ENCODE measurements at regions not wholly inside any gene's neighbourhood (a gene's known extent, or its start where the extent isn't known, plus 50 kb on each side); places are given as distances from the start of the nearest gene placed in this dataset.

DNA sequence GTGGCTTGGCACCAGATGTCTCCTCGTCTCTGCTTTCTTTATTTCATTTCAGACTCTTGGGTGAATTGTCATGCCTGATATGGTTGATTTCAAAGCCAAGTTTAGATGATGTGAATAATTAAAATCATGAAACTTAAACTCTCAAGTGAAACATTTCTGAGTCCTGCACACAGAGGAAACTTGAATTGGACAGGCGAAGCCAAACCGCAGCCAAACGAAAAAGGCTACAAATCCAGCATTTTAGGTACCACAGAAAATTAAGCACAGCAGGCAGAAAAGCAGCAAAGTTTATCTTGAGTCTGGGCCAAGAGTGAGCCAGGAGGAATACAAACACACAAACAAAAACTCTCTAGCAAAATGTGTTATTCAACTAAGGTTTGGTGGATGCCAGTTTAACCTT lies 659.8 kb upstream of the KLF4 start:
- TF ChIP-seq KLF9 (tag by site-specific recombination; IDR thresholded peaks at IDR 0.05; ENCODE audit: low read depth): no peak
- TF ChIP-seq, protein P1, sequence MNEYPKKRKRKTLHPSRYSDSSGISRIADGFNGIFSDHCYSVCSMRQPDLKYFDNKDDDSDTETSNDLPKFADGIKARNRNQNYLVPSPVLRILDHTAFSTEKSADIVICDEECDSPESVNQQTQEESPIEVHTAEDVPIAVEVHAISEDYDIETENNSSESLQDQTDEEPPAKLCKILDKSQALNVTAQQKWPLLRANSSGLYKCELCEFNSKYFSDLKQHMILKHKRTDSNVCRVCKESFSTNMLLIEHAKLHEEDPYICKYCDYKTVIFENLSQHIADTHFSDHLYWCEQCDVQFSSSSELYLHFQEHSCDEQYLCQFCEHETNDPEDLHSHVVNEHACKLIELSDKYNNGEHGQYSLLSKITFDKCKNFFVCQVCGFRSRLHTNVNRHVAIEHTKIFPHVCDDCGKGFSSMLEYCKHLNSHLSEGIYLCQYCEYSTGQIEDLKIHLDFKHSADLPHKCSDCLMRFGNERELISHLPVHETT (tag by site-specific recombination; IDR thresholded peaks at IDR 0.05): no peak
- no peak for TF ChIP-seq ZNF561 (tag by site-specific recombination; IDR thresholded peaks at IDR 0.05; ENCODE audit: borderline replicate concordance)
- TF ChIP-seq, protein P2, sequence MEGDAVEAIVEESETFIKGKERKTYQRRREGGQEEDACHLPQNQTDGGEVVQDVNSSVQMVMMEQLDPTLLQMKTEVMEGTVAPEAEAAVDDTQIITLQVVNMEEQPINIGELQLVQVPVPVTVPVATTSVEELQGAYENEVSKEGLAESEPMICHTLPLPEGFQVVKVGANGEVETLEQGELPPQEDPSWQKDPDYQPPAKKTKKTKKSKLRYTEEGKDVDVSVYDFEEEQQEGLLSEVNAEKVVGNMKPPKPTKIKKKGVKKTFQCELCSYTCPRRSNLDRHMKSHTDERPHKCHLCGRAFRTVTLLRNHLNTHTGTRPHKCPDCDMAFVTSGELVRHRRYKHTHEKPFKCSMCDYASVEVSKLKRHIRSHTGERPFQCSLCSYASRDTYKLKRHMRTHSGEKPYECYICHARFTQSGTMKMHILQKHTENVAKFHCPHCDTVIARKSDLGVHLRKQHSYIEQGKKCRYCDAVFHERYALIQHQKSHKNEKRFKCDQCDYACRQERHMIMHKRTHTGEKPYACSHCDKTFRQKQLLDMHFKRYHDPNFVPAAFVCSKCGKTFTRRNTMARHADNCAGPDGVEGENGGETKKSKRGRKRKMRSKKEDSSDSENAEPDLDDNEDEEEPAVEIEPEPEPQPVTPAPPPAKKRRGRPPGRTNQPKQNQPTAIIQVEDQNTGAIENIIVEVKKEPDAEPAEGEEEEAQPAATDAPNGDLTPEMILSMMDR (tag by site-specific recombination; IDR thresholded peaks at IDR 0.05): no peak
- no peak for TF ChIP-seq BCL11A (tag by site-specific recombination; IDR thresholded peaks at IDR 0.05; ENCODE audit: low read depth)
- TF ChIP-seq KLF10 (tag by site-specific recombination; IDR thresholded peaks at IDR 0.05): no peak
- TF ChIP-seq ZBTB48 (tag by site-specific recombination; IDR thresholded peaks at IDR 0.05): no peak
- no peak for TF ChIP-seq HOXA7 (CRISPR knock-in tag; IDR thresholded peaks at IDR 0.05; ENCODE audit: borderline replicate concordance)
- no peak for TF ChIP-seq ZNF670 (tag by site-specific recombination; IDR thresholded peaks at IDR 0.05; ENCODE audit: low read depth)
- TF ChIP-seq, protein P3, sequence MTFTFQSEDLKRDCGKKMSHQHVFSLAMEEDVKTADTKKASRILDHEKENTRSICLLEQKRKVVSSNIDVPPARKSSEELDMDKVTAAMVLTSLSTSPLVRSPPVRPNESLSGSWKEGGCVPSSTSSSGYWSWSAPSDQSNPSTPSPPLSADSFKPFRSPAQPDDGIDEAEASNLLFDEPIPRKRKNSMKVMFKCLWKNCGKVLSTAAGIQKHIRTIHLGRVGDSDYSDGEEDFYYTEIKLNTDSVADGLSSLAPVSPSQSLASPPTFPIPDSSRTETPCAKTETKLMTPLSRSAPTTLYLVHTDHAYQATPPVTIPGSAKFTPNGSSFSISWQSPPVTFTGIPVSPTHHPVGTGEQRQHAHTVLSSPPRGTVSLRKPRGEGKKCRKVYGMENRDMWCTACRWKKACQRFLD (tag by site-specific recombination; IDR thresholded peaks at IDR 0.05): no peak
- no peak for TF ChIP-seq TCF7L2 (IDR thresholded peaks at IDR 0.05; ENCODE audit: borderline replicate concordance, low read depth, low read length)
- TF ChIP-seq FEZF1 (tag by site-specific recombination; IDR thresholded peaks at IDR 0.05): no peak
- TF ChIP-seq ZFHX2 (tag by site-specific recombination; conservative IDR thresholded peaks at IDR 0.05): no peak
- TF ChIP-seq, protein P4, sequence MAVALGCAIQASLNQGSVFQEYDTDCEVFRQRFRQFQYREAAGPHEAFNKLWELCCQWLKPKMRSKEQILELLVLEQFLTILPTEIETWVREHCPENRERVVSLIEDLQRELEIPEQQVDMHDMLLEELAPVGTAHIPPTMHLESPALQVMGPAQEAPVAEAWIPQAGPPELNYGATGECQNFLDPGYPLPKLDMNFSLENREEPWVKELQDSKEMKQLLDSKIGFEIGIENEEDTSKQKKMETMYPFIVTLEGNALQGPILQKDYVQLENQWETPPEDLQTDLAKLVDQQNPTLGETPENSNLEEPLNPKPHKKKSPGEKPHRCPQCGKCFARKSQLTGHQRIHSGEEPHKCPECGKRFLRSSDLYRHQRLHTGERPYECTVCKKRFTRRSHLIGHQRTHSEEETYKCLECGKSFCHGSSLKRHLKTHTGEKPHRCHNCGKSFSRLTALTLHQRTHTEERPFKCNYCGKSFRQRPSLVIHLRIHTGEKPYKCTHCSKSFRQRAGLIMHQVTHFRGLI (tag by site-specific recombination; IDR thresholded peaks at IDR 0.05): no peak
